Stimulated activated CD4-positive, alpha-beta T cell treated with anti-CD3 and anti-CD28 coated beads, Interleukin-1b, Interleukin-23, amount 100 ng/mL, for 48 hours (primary cell): ENCODE measurements at regions not wholly inside any gene's neighbourhood (a gene's known extent, or its start where the extent isn't known, plus 50 kb on each side); places are given as distances from the start of the nearest gene placed in this dataset.
"Not testable (repeated sequence)": the region's sequence is repeated elsewhere in the genome, so short reads cannot be mapped to it uniquely, and the experiment has no call there.

Experiments used
- DNase-seq: peaks from one replicate; pipeline ENCODE4 v3.0.0-alpha.2; 2020

DNA sequence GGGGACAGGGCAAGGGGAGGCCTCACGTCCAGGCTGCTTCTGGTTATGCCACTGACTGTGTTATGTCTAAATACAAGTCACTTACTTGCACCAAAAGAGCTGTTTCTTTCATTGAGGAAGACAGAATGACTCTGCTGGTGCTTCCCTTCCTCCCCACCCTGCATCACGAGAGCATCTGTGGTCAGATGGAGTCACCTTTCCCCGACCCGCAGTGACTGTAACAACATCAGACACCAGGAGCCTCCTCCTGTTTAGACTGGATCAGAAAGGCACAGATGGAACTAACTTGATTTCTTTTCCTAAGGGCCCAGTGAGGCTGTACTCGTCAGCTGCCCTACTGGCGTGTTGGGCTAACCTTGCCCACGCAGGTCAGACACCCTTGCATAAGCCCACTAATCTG lies 90.3 kb upstream of the ZNF536 start:
- DNase-seq: no peak

DNA sequence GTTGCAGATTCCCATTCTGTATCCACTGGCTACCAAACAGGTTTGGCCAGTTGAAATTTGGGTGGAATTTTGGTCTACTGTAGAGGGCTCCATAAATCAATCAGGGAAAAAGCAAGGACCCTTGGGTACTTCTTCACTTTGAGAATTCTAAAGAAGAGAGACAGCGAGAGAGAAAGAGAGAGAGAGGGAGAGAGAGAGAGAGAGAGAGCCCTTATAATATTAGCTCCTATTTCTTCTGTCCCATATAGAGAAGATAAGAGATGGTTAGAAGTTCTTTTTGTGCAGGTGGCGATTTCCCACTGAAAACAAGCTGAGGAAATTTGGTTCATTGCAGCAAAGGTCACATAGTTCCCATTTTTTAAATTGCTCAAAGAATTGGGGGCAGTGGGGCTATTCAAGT lies 88.6 kb upstream of the ZNF536 start:
- no peak for DNase-seq

DNA sequence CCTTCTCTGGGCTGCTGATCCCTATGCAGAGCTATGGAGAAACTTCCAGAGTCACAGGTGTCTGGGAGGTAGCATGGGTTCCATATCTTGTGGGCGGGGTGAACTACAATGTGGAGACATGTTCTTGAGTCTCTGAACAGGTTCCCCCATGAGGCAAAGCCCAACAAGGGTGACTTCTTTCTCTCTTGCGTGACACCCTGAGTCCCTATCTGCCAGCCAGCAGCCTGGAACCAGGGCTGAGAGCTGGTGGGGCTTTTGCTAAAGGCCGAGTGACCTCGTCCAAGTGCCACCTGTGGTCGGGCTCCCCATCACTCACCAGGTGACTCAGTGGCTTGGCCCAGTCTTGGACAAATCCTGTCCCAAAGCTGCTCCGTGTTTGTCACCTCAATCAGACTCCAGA lies 88.0 kb upstream of the ZNF536 start:
- no peak for DNase-seq

- no peak for DNase-seq
Observed at GRCh38 chr19:30284885-30285284, 87.3 kb upstream of the ZNF536 start.

DNA sequence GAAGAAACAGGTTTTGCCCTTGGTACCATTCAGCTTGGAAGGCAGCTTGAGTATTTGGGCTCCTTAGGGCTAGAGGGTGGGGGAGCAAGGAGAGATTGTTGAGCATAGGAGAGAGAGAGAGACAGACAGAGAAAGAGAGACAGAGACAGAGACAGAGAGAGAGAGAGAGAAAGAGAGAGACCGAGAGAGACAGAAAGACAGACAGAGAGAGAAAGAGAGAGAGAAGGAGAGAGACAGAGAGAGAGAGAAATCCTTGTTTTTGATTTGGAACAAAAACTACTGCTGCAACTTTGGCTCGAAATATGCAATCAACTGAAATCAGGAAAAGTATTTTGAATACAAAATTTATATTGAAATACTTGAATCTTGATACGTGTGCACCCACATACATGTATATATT lies 85.8 kb upstream of the ZNF536 start:
- no peak for DNase-seq

- no peak for DNase-seq
Observed at GRCh38 chr19:30287259-30287658, 84.9 kb upstream of the ZNF536 start.

GRCh38 chr19:30287973-30288372 lies 84.2 kb upstream of the ZNF536 start:
- no peak for DNase-seq

DNA sequence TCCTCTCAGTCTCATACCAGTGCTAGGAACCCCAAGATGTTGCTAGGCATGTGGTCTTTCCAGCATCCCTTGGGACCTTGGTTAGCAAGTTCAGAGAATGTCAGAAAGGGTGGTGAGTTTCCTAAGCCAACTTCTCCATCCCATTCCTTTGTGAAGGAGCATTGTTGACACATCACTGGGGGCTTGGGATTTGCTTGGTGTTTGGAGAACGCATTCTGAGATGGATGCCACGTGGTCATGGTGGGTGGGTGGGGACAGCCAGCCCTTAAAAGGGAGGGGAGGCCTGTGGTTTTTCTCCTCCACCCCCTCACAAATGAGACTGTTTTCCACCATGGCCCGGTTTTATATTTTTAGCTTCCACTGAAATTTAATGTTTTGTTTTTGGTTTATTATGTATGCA lies 83.3 kb upstream of the ZNF536 start:
- DNase-seq: no peak

GRCh38 chr19:30289336-30289735 lies 82.8 kb upstream of the ZNF536 start:
- DNase-seq: no peak

DNA sequence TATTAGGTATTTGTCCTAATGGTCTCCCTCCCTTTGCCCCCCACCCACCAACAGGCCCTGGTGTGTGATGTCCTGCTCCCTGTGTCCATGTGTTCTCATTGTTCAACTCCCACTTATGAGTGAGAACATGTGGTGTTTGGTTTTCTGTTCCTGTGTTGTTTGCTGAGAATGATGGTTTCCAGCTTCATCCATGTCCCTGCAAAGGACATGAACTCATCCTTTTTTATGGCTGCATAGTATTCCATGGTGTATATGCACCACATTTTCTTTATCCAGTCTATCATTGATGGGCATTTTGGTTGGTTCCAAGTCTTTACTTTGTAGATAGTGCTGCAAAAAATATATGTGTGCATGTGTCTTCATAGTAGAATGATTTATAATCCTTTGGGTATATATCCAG lies 81.4 kb upstream of the ZNF536 start:
- DNase-seq: not testable (repeated sequence)

DNA sequence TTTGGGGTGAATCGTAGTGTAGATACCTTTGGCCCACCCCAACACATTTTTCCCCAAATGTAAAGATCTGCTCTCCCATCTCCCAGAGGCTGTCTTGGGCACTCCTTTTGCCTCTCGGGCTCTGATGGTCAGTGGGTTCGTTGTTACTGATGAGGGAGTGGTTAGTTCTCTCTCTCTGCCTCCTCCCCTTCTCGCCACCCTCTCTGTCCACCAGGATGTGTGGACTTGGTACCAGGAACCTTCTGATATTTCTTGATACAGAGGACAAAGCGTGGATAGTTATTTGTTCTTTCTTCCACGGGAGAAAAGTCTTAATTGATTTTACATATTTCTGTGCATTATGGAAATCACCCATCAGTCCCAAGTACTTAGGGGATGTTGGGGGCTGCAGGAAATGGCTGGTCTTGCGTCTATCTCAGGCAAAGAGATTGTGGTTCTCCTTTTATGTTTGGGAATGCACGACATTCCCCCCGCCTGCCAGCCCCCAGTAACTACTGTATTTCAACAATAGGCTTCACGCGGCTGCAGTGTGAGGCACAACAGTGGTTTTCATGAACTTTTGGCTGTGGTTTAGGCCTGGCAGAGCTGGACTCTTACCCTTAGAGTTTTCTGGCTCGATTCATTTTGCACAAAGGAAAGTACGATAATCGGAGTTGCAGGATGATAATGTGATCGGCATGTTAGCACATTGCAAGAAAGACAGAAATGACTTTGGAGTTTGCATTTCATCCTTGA lies 79.0 kb upstream of the ZNF536 start:
- DNase-seq: no peak

DNA sequence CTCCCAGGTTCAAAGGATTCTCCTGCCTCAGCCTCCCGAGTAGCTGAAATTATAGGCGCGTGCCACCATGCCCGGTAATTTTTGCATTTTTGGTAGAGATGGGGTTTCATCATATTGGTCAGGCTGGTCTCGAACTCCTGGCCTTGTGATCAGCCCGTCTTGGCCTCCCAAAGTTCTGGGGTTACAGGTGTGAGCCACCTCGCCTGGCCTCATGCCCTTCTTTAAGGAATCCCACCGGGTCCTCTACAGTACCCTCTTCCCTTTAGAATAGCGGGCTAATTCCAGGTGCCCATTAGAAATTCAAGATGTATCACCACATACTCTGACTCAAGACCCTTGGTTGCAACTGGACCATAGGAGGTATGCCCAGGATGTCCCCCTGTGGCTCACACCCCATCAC lies 74.2 kb upstream of the ZNF536 start:
- no peak for DNase-seq

DNA sequence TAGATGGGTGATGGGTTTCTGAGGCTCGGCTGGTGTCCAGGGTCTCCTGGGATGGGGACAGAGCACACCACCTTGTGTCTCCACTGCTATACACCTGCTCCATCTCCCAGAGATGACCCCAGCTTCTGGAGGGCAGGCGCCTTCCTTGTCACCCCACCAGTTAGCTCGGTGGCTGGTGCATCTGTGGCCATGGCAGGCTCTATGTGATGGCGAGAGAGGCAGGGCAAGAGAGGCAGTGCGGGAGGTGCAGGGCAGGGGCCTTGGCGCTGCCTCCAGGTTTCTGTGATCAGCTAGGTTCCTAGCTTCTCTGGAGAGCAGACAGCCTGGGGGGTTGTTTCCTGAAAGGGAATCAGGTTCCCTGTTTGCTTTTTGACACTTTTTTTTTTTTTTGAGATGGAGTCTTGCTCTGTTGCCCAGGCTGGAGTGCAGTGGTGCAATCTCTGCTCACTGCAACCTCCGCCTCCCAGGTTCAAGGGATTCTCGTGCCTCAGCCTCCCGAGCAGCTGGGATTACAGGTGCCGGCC lies 69.0 kb upstream of the ZNF536 start:
- no peak for DNase-seq

DNA sequence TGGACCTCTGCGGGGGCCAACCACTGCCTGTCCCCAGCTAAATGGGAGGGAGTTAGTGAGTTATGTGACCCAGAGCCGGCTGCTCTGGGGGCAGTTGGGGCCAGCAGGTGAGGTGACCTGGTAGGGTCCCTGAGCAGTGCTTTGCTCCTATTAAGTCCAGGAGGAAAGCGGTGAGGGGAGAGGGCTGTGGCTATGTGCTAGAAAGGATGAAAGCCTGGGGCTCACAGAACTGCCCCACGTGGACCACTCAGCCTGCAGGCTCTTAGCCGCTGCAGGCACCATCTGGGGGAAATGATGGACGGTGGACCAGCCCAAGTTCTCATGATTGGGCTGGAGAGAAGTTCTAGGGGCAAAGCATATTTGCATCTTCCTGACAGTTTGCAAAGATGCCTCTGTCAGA lies 67.6 kb upstream of the ZNF536 start:
- no peak for DNase-seq

DNA sequence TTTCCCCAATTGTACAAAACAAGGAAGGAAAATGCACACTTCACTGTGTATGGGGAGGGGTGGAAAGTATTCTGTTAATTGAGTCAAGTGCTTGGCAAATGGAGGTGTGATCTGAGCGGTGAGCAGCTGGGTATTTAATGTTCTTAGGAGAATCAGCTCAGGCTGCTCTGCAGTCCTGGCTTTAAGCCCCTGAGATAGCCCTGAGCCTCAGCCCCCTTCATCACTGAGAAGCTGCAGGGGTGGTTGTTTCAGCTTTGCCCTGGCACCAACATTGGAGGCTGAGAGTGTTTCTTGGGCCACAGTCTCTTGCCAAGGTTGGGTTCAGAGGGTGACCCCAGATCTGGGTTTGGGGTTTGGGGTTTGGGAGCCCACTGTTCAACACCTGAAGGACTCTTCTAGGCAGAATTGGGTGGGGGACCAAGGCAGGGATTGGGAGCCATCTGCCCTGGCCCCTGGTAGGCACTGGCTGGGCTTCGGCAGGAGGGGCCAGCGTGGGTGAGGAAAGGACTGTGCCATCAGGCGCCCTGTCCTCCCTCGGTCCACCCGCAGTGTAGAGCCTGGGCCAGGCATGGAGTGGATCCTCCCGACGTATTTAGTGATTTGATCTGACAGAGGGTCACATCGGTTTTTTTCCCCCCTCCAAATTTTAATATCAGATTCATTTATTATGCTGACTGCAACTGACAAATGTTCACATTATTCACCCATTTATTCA lies 66.7 kb upstream of the ZNF536 start:
- DNase-seq: no peak

GRCh38 chr19:30307191-30307974 lies 64.8 kb upstream of the ZNF536 start:
- DNase-seq: no peak

GRCh38 chr19:30309176-30309575 lies 63.0 kb upstream of the ZNF536 start:
- no peak for DNase-seq

DNA sequence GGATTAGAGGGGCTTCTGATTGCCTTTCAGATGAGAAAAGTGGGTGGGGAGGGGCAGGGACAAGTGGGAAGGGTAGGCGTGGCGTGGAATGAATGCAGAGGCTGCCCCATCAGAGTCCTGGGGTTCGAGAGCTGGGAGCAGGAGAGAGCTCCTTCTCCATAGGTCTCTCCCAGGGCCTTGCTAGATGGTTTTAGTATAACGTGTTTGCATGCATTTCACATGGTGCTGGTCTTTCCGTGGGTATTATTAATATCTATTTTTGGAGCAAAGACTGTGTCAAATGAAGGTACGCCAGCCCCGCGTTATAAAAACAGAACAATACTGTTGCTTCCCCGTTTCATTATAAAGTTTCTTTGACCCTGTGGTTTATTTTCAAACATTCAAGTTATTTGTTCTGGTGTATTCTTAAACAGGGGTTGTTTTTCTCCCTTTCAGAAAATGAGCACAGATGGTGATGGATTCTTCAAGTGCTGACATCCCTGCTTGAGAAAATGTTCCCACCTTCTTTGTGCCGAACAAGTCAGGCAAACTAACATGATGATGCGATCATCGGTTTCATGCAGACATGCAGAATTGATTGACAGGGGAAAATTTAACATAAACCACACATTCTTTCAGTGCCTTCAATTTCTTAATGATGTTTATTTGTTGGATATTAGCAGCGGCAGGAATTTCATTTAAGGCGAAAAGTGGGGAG lies 62.1 kb upstream of the ZNF536 start:
- DNase-seq: no peak

- no peak for DNase-seq
Observed at GRCh38 chr19:30310602-30311263, 61.5 kb upstream of the ZNF536 start.

GRCh38 chr19:30311911-30312310 lies 60.3 kb upstream of the ZNF536 start:
- no peak for DNase-seq

DNA sequence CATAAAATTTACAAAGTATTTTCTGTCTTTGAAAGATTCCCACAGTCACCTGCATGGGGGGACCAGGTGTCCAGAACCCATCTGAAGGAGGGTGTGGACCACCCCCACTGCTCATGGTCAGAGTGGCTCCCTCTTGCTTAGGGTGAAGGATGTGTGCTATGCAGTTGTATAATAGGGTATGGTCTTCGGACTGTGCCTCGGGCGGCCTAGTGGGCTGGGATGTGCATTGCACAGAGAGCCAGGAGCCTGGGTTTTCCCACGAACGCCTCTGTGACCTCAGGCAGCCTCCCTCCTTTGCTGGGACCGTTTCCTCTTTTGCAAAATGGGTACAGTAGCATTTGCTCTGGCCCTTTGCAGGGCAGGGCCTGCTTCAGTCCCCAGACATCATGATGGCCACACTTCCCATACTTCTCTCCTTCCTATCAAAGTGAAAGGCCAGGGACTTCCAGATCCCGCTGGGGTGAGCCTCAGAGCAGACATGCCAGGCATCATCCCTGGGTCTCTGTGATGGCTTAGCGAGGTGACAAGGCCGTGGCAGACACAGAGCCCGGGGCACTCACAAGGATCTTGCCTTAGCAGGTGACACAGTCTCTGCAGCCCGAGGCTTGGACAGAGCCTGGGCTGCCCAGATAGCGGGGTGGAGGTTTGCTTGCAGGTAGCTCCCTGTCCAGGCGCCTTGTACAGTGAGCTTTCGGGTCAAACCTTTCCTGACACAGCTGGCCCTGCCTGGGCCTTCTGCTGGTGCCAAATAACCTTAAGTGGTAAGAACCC lies 59.4 kb upstream of the ZNF536 start:
- no peak for DNase-seq

DNA sequence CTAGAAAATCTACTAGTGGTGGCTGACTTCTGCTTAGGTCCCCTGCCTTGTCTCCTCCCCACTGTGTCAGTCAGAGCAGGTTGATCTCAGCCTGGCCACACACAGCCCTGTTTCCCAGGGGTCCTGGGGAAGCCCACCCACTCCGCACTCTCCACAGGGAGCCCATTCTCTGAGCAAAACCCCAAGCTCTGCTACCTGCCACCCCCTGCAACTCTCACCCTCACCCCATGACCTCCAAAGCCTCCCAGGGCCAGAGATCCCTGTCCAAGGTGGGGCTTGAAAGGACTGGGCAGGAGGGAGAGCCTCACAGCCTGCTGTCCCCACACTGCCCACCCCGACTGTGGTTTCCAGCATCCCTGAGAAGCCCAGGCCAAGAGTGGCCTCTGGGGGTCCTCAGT lies 58.8 kb upstream of the ZNF536 start:
- no peak for DNase-seq
